Upper lobe of right lung (tissue), 1 donor: ENCODE measurements at regions not wholly inside any gene's neighbourhood (a gene's known extent, or its start where the extent isn't known, plus 50 kb on each side); places are given as distances from the start of the nearest gene placed in this dataset.
"Not testable (repeated sequence)": the region's sequence is repeated elsewhere in the genome, so short reads cannot be mapped to it uniquely, and the experiment has no call there.

ENCODE experiments used
- ATAC-seq: fragments of 200-7000 bp; cut with Tn5 transposase; one replicate; pipeline ENCODE4 v1.9.1; 2020; ENCODE audit warnings: mild to moderate bottlenecking, moderate library complexity
- DNase-seq: peaks from one replicate; pipeline ENCODE4 v3.0.0-alpha.2; 2020
- H3K27ac ChIP-seq: fragments of 200-600 bp; one replicate; pipeline ENCODE4 v1.8.0; 2022
- H3K27me3 ChIP-seq: fragments of 200-600 bp; one replicate; pipeline ENCODE4 v1.8.0; 2022; ENCODE audit warnings: mild to moderate bottlenecking
- H3K36me3 ChIP-seq: fragments of 200-600 bp; one replicate; pipeline ENCODE4 v1.8.0; 2022
- H3K4me1 ChIP-seq: fragments of 200-600 bp; one replicate; pipeline ENCODE4 v1.8.0; 2022
- H3K4me3 ChIP-seq: fragments of 200-600 bp; one replicate; pipeline ENCODE4 v1.8.0; 2022; ENCODE audit warnings: mild to moderate bottlenecking
- H3K9me3 ChIP-seq: fragments of 200-600 bp; one replicate; pipeline ENCODE4 v1.8.0; 2022
- intact Hi-C: fragments of 100-400 bp; cut with DNase I; formaldehyde crosslinking; loops from one replicate; pipeline ENCODE4 v1.11.0; 2022
- TF ChIP-seq, protein P1 (sequence below): fragments of 200-600 bp; IDR thresholded peaks from one replicate; pipeline ENCODE4 v1.8.0; 2022; ENCODE audit warnings: antibody characterized with exemption
- donor health status: DM: no; HTN: yes; CAD: no; lungs with severe emphysema.

DNA sequence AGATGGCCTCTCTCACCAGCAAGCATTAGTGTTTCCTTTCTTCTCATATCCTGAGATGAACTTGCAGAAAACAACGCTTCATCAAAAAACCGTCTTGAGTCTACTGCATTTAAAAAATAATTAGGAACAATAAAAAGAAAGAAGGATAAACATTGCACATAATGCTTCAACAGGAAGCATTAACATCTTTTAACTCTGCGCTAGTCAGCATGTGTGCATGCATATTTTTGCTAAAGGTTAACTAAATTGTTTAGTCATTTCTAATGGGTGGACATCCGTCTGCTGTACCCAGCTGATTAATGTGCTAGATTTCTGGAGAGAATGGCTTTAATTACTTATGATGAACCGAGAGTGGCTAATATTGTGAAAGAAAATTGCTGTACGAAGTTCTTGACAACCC lies 349.3 kb downstream of the SOX4 start:
- DNase-seq (no peak), ATAC-seq (no peak)
- Histone ChIP-seq H3K4me3 (no peak overlapping the region), H3K36me3 (no peaks in the 10 kb centered on the region), H3K9me3 (no peaks in the 10 kb centered on the region), H3K27me3 (no peaks in the 10 kb centered on the region), H3K4me1 (peaks cover under 1% of the 10 kb centered on the region), H3K27ac (no peak overlapping the region)
- TF ChIP-seq, protein P1, sequence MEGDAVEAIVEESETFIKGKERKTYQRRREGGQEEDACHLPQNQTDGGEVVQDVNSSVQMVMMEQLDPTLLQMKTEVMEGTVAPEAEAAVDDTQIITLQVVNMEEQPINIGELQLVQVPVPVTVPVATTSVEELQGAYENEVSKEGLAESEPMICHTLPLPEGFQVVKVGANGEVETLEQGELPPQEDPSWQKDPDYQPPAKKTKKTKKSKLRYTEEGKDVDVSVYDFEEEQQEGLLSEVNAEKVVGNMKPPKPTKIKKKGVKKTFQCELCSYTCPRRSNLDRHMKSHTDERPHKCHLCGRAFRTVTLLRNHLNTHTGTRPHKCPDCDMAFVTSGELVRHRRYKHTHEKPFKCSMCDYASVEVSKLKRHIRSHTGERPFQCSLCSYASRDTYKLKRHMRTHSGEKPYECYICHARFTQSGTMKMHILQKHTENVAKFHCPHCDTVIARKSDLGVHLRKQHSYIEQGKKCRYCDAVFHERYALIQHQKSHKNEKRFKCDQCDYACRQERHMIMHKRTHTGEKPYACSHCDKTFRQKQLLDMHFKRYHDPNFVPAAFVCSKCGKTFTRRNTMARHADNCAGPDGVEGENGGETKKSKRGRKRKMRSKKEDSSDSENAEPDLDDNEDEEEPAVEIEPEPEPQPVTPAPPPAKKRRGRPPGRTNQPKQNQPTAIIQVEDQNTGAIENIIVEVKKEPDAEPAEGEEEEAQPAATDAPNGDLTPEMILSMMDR: no peak
- intact Hi-C loops: no loop called here

DNA sequence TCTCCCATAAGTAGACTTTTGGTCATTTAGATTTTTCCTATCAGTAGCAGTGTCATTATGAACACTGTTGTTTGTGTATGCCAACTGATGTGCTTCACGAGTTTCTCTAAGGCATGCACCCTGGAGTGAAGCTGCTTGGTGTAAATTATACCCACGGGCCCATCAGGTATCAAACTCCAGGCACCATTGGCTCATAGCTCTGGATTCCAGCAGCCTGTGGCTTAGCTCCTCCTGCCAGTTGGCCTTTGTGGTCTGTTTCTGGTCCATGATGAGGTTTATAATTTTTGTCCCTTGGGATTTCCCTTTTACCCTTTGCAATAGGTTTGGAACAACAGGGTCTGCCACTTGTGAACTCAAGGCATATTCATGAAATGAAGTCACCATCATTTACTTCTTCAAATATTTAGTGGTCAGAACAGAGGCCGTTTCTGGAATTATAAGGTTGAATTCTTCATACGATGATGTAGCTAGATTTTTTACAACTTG lies 350.5 kb downstream of the PRL start:
- TF ChIP-seq, protein P1: no peak
- no peaks in the 10 kb centered on the region for H3K9me3 ChIP-seq
- intact Hi-C loops: no loop called here
- peaks cover 11% of the 10 kb centered on the region for H3K4me1 ChIP-seq
- no peak overlapping the region for H3K4me3 ChIP-seq
- no peaks in the 10 kb centered on the region for H3K36me3 ChIP-seq
- DNase-seq (no peak), ATAC-seq (no peak)
- H3K27me3 ChIP-seq: no peaks in the 10 kb centered on the region
- no peak overlapping the region for H3K27ac ChIP-seq

DNA sequence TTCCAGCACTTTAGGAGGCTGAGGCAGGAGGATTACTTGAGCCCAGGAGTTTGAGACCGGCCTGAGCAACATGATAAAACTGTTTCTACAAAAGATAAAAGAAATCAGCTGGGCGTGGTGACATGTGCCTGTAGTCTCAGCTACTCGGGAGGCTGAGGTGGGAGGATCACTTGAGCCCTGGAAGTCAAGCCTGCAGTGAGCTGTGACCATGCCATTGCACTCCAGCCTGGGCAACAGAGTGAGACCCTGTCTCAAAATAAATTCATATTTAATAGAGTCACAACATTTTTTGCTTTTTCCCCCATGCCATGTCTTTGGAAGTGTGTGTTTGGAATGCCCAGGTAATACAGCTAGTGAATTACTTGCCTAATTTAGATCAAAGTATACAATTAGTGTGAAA lies 349.6 kb downstream of the PRL start:
- H3K4me1 ChIP-seq: peaks cover 11% of the 10 kb centered on the region
- H3K9me3 ChIP-seq, ATAC-seq, H3K27ac ChIP-seq, H3K4me3 ChIP-seq, DNase-seq, H3K27me3 ChIP-seq, intact Hi-C loops, H3K36me3 ChIP-seq: not testable (repeated sequence)

DNA sequence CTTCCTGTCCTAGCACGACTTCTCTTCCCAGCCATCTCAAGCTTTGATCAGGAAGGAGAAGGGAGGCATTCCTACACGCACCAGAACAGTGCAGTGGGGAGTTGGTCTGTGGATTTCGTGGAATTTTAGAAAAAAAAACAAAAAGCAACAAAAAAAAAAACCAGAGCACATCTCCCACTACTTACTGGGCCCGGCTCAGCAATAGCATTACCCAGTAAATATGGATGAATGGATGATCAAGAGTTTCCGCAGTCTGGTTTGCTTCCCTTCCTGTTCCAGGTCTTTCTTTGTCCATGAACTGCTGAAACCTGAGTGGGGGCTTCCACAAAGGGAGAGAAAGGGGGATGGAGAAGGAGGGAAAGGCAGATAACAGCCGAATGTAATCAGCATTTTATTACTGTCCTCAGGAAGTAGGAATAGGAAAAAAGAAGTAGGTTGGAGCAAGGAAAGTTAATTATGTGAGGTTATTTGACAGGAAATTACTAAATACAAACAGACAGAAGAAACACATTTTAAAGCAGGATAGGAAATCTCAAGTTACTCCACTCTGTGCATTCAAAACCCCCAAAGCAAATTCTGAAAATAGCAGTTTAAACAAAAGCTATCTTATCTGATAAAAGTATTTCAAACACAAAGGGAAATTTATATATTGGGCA lies 349.0 kb downstream of the PRL start:
- H3K27ac ChIP-seq: no peak overlapping the region
- DNase-seq: no peak
- intact Hi-C loops: no loop called here
- no peaks in the 10 kb centered on the region for H3K36me3 ChIP-seq
- no peak overlapping the region for H3K4me3 ChIP-seq
- no peak for ATAC-seq
- TF ChIP-seq, protein P1: no peak
- H3K27me3 ChIP-seq: no peaks in the 10 kb centered on the region
- no peaks in the 10 kb centered on the region for H3K9me3 ChIP-seq
- peaks cover 11% of the 10 kb centered on the region for H3K4me1 ChIP-seq

DNA sequence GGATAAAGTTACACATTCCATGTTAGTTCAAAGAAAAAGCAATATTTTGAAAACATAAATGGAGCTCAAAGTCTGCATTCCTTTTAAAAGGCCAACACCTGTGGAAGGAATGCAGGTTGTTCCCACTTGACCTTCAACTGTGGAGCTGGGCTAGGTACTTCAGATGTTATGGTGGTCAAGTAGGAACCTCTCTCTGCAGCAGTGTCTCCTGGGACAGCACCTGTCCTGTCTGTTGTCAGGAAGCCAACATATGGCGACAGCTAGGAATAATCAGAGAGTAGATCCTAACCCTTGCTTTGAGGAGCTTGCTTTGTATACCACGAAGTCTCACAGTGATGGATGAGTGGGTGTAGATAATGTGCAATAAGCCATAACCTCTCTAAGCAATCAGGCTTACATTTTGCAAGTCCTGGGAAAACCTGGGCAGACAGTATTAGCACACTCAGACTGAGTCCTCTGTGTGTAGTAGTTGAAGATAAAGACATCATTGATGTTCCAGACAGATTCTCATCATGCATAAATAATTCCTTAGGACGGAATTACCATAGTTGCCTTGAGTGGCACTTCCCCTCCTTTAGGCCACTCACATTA lies 347.5 kb downstream of the PRL start:
- ATAC-seq (peak; percentile 76), DNase-seq (no peak)
- intact Hi-C loops: no loop called here
- Histone ChIP-seq H3K9me3 (no peaks in the 10 kb centered on the region), H3K4me3 (no peak overlapping the region), H3K27me3 (no peaks in the 10 kb centered on the region), H3K36me3 (no peaks in the 10 kb centered on the region), H3K4me1 (peaks cover 23% of the 10 kb centered on the region), H3K27ac (peak overlapping the region; percentile 21)
- TF ChIP-seq, protein P1: no peak

DNA sequence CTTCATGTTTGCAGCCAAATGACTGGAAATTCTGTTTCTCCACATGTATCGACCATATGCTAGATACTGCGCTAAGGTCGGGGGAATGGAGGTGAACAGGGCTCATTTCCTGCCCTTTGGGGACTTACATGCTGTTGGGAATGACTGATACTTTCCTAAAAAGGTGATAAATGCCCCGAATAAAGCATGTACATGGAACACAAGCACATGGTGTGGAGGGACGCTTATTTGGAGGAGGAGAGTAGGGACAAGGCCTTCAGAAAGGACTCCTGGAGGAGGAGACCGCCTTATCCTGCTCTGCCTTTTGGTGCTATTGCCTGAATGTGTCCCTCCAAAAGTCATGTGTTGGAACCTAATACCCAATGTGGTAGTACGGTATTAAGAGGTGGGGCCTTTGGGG lies 344.5 kb downstream of the PRL start:
- Histone ChIP-seq H3K4me3 (no peak overlapping the region), H3K27me3 (no peaks in the 10 kb centered on the region), H3K9me3 (no peaks in the 10 kb centered on the region), H3K4me1 (peaks cover 31% of the 10 kb centered on the region), H3K27ac (no peak overlapping the region), H3K36me3 (no peaks in the 10 kb centered on the region)
- DNase-seq (no peak), ATAC-seq (no peak)
- intact Hi-C loops: no loop called here
- TF ChIP-seq, protein P1: no peak
